HTR-8/SVneo (cell line): ENCODE measurements at regions not wholly inside any gene's neighbourhood (a gene's known extent, or its start where the extent isn't known, plus 50 kb on each side); places are given as distances from the start of the nearest gene placed in this dataset.

Experiments used
- DNase-seq: peaks from one replicate; pipeline ENCODE4 v3.0.0; 2011; ENCODE audit warnings: low spot score, mixed read lengths; ENCODE audit not compliant: insufficient read length
- FAIRE-seq: peaks from 2 replicates; lab custom pipeline; 2011; peaks lifted over from hg19 to GRCh38; lab: Jason Lieb, UNC

- no peak for FAIRE-seq
Observed at GRCh38 chr1:198858033-198858432, 219.2 kb downstream of the PTPRC start.

GRCh38 chr1:198860371-198860770 lies 221.5 kb downstream of the PTPRC start:
- no peak for FAIRE-seq
- DNase-seq, result no peak

More at GRCh38 chr1:198858033-198858432, 219.2 kb downstream of the PTPRC start:
- no peak for DNase-seq

GRCh38 chr1:198861636-198862035 lies 222.8 kb downstream of the PTPRC start:
- FAIRE-seq (no peak), DNase-seq (no peak)

- FAIRE-seq, result no peak
- DNase-seq, result no peak
Observed at GRCh38 chr1:198864695-198865094, 225.9 kb downstream of the PTPRC start.

GRCh38 chr1:198865319-198865718 lies 226.5 kb downstream of the PTPRC start:
- FAIRE-seq (no peak), DNase-seq (no peak)

- FAIRE-seq (no peak), DNase-seq (no peak)
Observed at GRCh38 chr1:198867182-198867581, 228.3 kb downstream of the PTPRC start.

GRCh38 chr1:198873696-198874230 lies 234.9 kb downstream of the PTPRC start:
- no peak for DNase-seq
- FAIRE-seq, result no peak

GRCh38 chr1:198876371-198876871 lies 237.6 kb downstream of the PTPRC start:
- no peak for DNase-seq
- no peak for FAIRE-seq

GRCh38 chr1:198878566-198878965 lies 239.7 kb downstream of the PTPRC start:
- no peak for DNase-seq
- FAIRE-seq, result no peak

- FAIRE-seq (no peak), DNase-seq (peak; percentile 8)
Observed at GRCh38 chr1:198879711-198880306, 241.0 kb downstream of the PTPRC start.

GRCh38 chr1:198880397-198880796 lies 241.6 kb downstream of the PTPRC start:
- DNase-seq (no peak), FAIRE-seq (no peak)

- DNase-seq (peak; percentile 54), FAIRE-seq (no peak)
Observed at GRCh38 chr1:198880818-198881597, 242.2 kb downstream of the PTPRC start.

- DNase-seq, result no peak
- no peak for FAIRE-seq
Observed at GRCh38 chr1:198883184-198883583, 244.3 kb downstream of the PTPRC start.

GRCh38 chr1:198887866-198888265 lies 249.0 kb downstream of the PTPRC start:
- FAIRE-seq, result no peak

GRCh38 chr1:198888379-198888943 lies 249.6 kb downstream of the PTPRC start:
- FAIRE-seq (no peak), DNase-seq (no peak)

More at GRCh38 chr1:198887866-198888265, 249.0 kb downstream of the PTPRC start:
- no peak for DNase-seq

GRCh38 chr1:198889101-198889500 lies 250.3 kb downstream of the PTPRC start:
- DNase-seq, result no peak
- FAIRE-seq, result no peak

- no peak for FAIRE-seq
- DNase-seq, result no peak
Observed at GRCh38 chr1:198889749-198890148, 250.9 kb downstream of the PTPRC start.

GRCh38 chr1:198890214-198890930 lies 251.5 kb downstream of the PTPRC start:
- no peak for FAIRE-seq

GRCh38 chr1:198892065-198892464 lies 253.2 kb downstream of the PTPRC start:
- DNase-seq, result peak; percentile 23
- no peak for FAIRE-seq

More at GRCh38 chr1:198890214-198890930, 251.5 kb downstream of the PTPRC start:
- no peak for DNase-seq

GRCh38 chr1:198893141-198893540 lies 254.3 kb downstream of the PTPRC start:
- DNase-seq (no peak), FAIRE-seq (no peak)
